Cardiac fibroblast (primary cell): ENCODE measurements at regions not wholly inside any gene's neighbourhood (a gene's known extent, or its start where the extent isn't known, plus 50 kb on each side); places are given as distances from the start of the nearest gene placed in this dataset.
"Not testable (repeated sequence)": the region's sequence is repeated elsewhere in the genome, so short reads cannot be mapped to it uniquely, and the experiment has no call there.

Source experiments
- DNase-seq, 2 donors: peaks; one replicate each; pipeline versions ENCODE4 v3.0.0 to v3.0.0-alpha.2; 2010; ENCODE audit warnings: low read depth in 2 of 2
- H3K4me3 ChIP-seq, 2 donors: replicated peaks in 1 of 2; 1 replicate in 1 of 2; 2 replicates in 1 of 2; pipeline ENCODE4 v1.5.1; 2011; ENCODE audit warnings: low read depth in 2 of 2, low read length in 2 of 2, mild to moderate bottlenecking in 2 of 2, moderate library complexity in 1 of 2
- CTCF ChIP-seq: IDR thresholded peaks from one replicate; pipeline ENCODE4 v1.5.1; 2011; ENCODE audit warnings: low read depth, mild to moderate bottlenecking, low read length, inconsistent platforms

GRCh38 chr13:31543190-31543589 is 196.1 kb upstream of the RXFP2 start:
- DNase-seq: no peak
- TF ChIP-seq CTCF: no peak
- no peak overlapping the region for H3K4me3 ChIP-seq

- peak; percentile 48 to 56 for DNase-seq
- no peak for TF ChIP-seq CTCF
- no peak overlapping the region for H3K4me3 ChIP-seq
These were observed 193.7 kb upstream of the RXFP2 start for GRCh38 chr13:31545616-31546015.

GRCh38 chr13:31556376-31556775 is 182.9 kb upstream of the RXFP2 start:
- H3K4me3 ChIP-seq: no peak overlapping the region
- no peak for TF ChIP-seq CTCF
- DNase-seq: peak; percentile 5 to 72

GRCh38 chr13:31584221-31584620 is 155.1 kb upstream of the RXFP2 start:
- not testable (repeated sequence) for DNase-seq, H3K4me3 ChIP-seq

- no peak for TF ChIP-seq CTCF
- DNase-seq: peak in 1 of 2 donors; percentile 61
These were observed 151.5 kb upstream of the RXFP2 start for GRCh38 chr13:31587698-31588266.

GRCh38 chr13:31588316-31588715 is 151.0 kb upstream of the RXFP2 start:
- no peak for TF ChIP-seq CTCF
- no peak overlapping the region for H3K4me3 ChIP-seq
- DNase-seq: no peak

More at GRCh38 chr13:31587698-31588266, 151.5 kb upstream of the RXFP2 start:
- no peak overlapping the region for H3K4me3 ChIP-seq

- no peak for TF ChIP-seq CTCF
- H3K4me3 ChIP-seq: no peak overlapping the region
- DNase-seq: no peak
These were observed 150.4 kb upstream of the RXFP2 start for GRCh38 chr13:31588893-31589292.
